HepG2 (cell line): ENCODE measurements at regions not wholly inside any gene's neighbourhood (a gene's known extent, or its start where the extent isn't known, plus 50 kb on each side); places are given as distances from the start of the nearest gene placed in this dataset.

Source experiments
- ATAC-seq: fragments of 200-7000 bp; cut with Tn5 transposase; 3 replicates; pipeline ENCODE4 v1.9.1; 2020; ENCODE audit warnings: mild to moderate bottlenecking, moderate library complexity
- BruUV-seq: library from RNA; stranded (reverse); fragments of 400-500 nt; replicated peaks from 2 replicates; lab custom pipeline; 2021; lab: Mats Ljungman, UMichigan
- CTCF ChIA-PET: fragments of 300-600 bp; formaldehyde crosslinking; extraction: SDS; loops from one replicate; lab custom pipeline; 2021; ENCODE audit warnings: low total read pairs, inconsistent platforms, low intra/inter-chr PET ratio; lab: Yijun Ruan, JAX
- POLR2A ChIA-PET: fragments of 350-600 bp; sonication (Branson Sonifier 250); formaldehyde crosslinking; loops from one replicate; lab custom pipeline; 2020; ENCODE audit warnings: antibody characterized with exemption, inconsistent platforms; lab: Yijun Ruan, JAX
- DNase-seq: peaks from one replicate; pipeline ENCODE4 v3.0.0-alpha.2; 2015; ENCODE audit warnings: low spot score
- FAIRE-seq: peaks from 3 replicates; lab custom pipeline; 2011; peaks lifted over from hg19 to GRCh38; lab: Jason Lieb, UNC
- H2AFZ ChIP-seq: one replicate; pipeline ENCODE4 v1.6.1; 2011; ENCODE audit warnings: low read length, inconsistent platforms
- H3K27ac ChIP-seq: fragments of 300-600 bp; 3 replicates; pipeline ENCODE4 v1.8.0; 2011; ENCODE audit warnings: mixed run types, mild to moderate bottlenecking, mixed read lengths, low read length, inconsistent platforms; ENCODE audit not compliant: insufficient read depth; ENCODE audit errors: extremely low read length
- H3K27me3 ChIP-seq, 2 experiments: fragments of 200-600 bp in 1 of 2; 2 replicates in 1 of 2; 3 replicates in 1 of 2; pipeline versions ENCODE4 v1.6.0 to v1.8.0; 2011; ENCODE audit warnings: low read length in 2 of 2, mild to moderate bottlenecking in 2 of 2, moderate library complexity in 2 of 2, inconsistent platforms in 1 of 2; ENCODE audit not compliant: insufficient read depth in 2 of 2, control insufficient read depth in 1 of 2
- H3K36me3 ChIP-seq, 2 experiments: fragments of 200-600 bp in 1 of 2; replicated peaks in 1 of 2; 2 replicates in 1 of 2; 3 replicates in 1 of 2; pipeline versions ENCODE4 v1.5.1 to v1.8.0; 2011; ENCODE audit warnings: low read length in 2 of 2, inconsistent platforms in 1 of 2; ENCODE audit not compliant: insufficient read depth in 2 of 2, control insufficient read depth in 1 of 2
- H3K4me1 ChIP-seq: 2 replicates; pipeline ENCODE4 v1.5.1; 2012; ENCODE audit warnings: low read length, inconsistent platforms; ENCODE audit not compliant: insufficient read depth
- H3K4me2 ChIP-seq: 2 replicates; pipeline ENCODE4 v1.6.0; 2011; ENCODE audit warnings: low read depth, low read length, inconsistent platforms
- H3K4me3 ChIP-seq, 3 experiments: fragments of 200-600 bp in 1 of 3; sonication (generic), shearing (Covaris generic) in 1 of 3; replicated peaks in 1 of 3; 2 replicates each; pipeline ENCODE4 v1.5.1; 2011 to 2016; ENCODE audit warnings: low read length in 3 of 3, inconsistent platforms in 2 of 3, low read depth in 2 of 3, mild to moderate bottlenecking in 2 of 3, control low read depth in 1 of 3, mixed read lengths in 1 of 3; ENCODE audit not compliant: insufficient read depth in 1 of 3
- H3K79me2 ChIP-seq: one replicate; pipeline ENCODE4 v1.6.1; 2011; ENCODE audit warnings: low read length, inconsistent platforms; ENCODE audit not compliant: insufficient read depth
- H3K9ac ChIP-seq: 2 replicates; pipeline ENCODE4 v1.6.0; 2011; ENCODE audit warnings: mild to moderate bottlenecking, low read depth, low read length, inconsistent platforms; ENCODE audit not compliant: insufficient read depth
- H3K9me3 ChIP-seq: 2 replicates; pipeline ENCODE4 v1.5.1; 2012; ENCODE audit warnings: mild to moderate bottlenecking, low read length
- H4K20me1 ChIP-seq: 2 replicates; pipeline ENCODE4 v1.6.0; 2011; ENCODE audit warnings: inconsistent platforms, mild to moderate bottlenecking, low read length, moderate library complexity; ENCODE audit not compliant: insufficient read depth
- ATAD3A ChIP-seq: sonication (generic); formaldehyde crosslinking; IDR thresholded peaks from 2 replicates; pipeline ENCODE4 v1.4.0; 2020; ENCODE audit warnings: missing genetic modification reagents
- BRCA1 ChIP-seq: sonication (generic); formaldehyde crosslinking; IDR thresholded peaks from 2 replicates; pipeline ENCODE4 v1.4.0; 2020; ENCODE audit warnings: missing genetic modification reagents
- CBX1 ChIP-seq: IDR thresholded peaks from one replicate; pipeline ENCODE4 v1.6.1; 2016; ENCODE audit warnings: antibody characterized with exemption, low read depth
- CBX5 ChIP-seq: sonication (generic); formaldehyde crosslinking; IDR thresholded peaks from 2 replicates; pipeline ENCODE4 v1.4.0; 2020; ENCODE audit warnings: missing genetic modification reagents, borderline replicate concordance
- CCAR2 ChIP-seq: fragments of 200-400 bp; formaldehyde crosslinking; optimal IDR thresholded peaks from 2 replicates; pipeline ENCODE3; 2018; ENCODE audit warnings: low read depth, mild to moderate bottlenecking, low read length, moderate library complexity
- E2F2 ChIP-seq: sonication (generic); formaldehyde crosslinking; IDR thresholded peaks from 2 replicates; pipeline ENCODE4 v1.4.0; 2020; ENCODE audit warnings: missing genetic modification reagents, borderline replicate concordance
- GLI4 ChIP-seq: sonication (generic); formaldehyde crosslinking; IDR thresholded peaks from 2 replicates; pipeline ENCODE4 v1.5.1; 2020; ENCODE audit warnings: missing genetic modification reagents, mild to moderate bottlenecking, moderate library complexity, borderline replicate concordance
- KDM6A ChIP-seq: IDR thresholded peaks from 2 replicates; pipeline ENCODE4 v1.6.1; 2016; ENCODE audit warnings: low read depth
- PHF8 ChIP-seq: sonication (generic); formaldehyde crosslinking; IDR thresholded peaks from 2 replicates; pipeline ENCODE4 v1.5.0; 2020; ENCODE audit warnings: missing genetic modification reagents
- SNAPC4 ChIP-seq: sonication (generic); formaldehyde crosslinking; IDR thresholded peaks from 2 replicates; pipeline ENCODE4 v1.4.0; 2020; ENCODE audit warnings: mild to moderate bottlenecking, missing genetic modification reagents
- SOX13 ChIP-seq, 3 experiments: fragments of 450-650 bp in 1 of 3; sonication (generic) in 1 of 3; formaldehyde crosslinking in 1 of 3; IDR thresholded peaks in 2 of 3; conservative IDR thresholded peaks in 1 of 3; 2 replicates each; pipeline versions ENCODE4 v1.5.0 to v1.6.1; 2016 to 2020; ENCODE audit warnings: antibody characterized with exemption in 1 of 3, mild to moderate bottlenecking in 1 of 3, missing compliant biosample characterization in 1 of 3, missing genetic modification reagents in 1 of 3, moderate library complexity in 1 of 3
- YEATS2 ChIP-seq: sonication (generic); formaldehyde crosslinking; IDR thresholded peaks from 2 replicates; pipeline ENCODE4 v1.4.0; 2020; ENCODE audit warnings: missing genetic modification reagents, borderline replicate concordance
- YY1 ChIP-seq: IDR thresholded peaks from 2 replicates; pipeline ENCODE4 v1.6.1; 2011; ENCODE audit warnings: low read length, low read depth, moderate library complexity, mild to moderate bottlenecking; ENCODE audit not compliant: insufficient read depth, insufficient replicate concordance
- ZC3H4 ChIP-seq: sonication (generic); formaldehyde crosslinking; IDR thresholded peaks from 2 replicates; pipeline ENCODE4 v1.4.0; 2020; ENCODE audit warnings: missing genetic modification reagents, borderline replicate concordance
- ZNF207 ChIP-seq: fragments of 450-650 bp; IDR thresholded peaks from 2 replicates; pipeline ENCODE4 v1.6.1; 2016; ENCODE audit warnings: antibody characterized with exemption, borderline replicate concordance
- ZNF232 ChIP-seq: sonication (generic); formaldehyde crosslinking; IDR thresholded peaks from 2 replicates; pipeline ENCODE4 v1.4.0; 2020; ENCODE audit warnings: missing genetic modification reagents, borderline replicate concordance
- ZNF24 ChIP-seq: fragments of 450-650 bp; IDR thresholded peaks from 2 replicates; pipeline ENCODE4 v1.6.1; 2017; ENCODE audit warnings: antibody characterized with exemption, mild to moderate bottlenecking
- ZNF432 ChIP-seq: sonication (generic); formaldehyde crosslinking; IDR thresholded peaks from 2 replicates; pipeline ENCODE4 v1.5.0; 2020; ENCODE audit warnings: missing genetic modification reagents, mild to moderate bottlenecking, borderline replicate concordance
- WGBS: methylation state at CpG from one replicate; pipeline ENCODE4 v1.1.6; 2017; ENCODE audit warnings: low lambda C conversion rate; 5-methylcytosine and 5-hydroxymethylcytosine counted together
- in situ Hi-C: cut with HindIII; loops from 2 replicates; pipeline ENCODE4 v1.10.0; 2017; ENCODE audit warnings: low pct_unique_long_range_greater_than_20kb; ENCODE audit not compliant: extremely low pct_ligation_motif_present
- intact Hi-C: fragments of 100-400 bp; cut with micrococcal nuclease; formaldehyde crosslinking; loops from one replicate; pipeline ENCODE4 v1.10.0; 2022; ENCODE audit not compliant: unreplicated experiment

- TF ChIP-seq SNAPC4 (CRISPR knock-in tag) = no peak
- no peak for TF ChIP-seq CCAR2
- TF ChIP-seq BRCA1 (CRISPR knock-in tag) = no peak
- TF ChIP-seq ZNF207 = 0 out of 2 replicates have a peak, but pooled peaks have one; percentile 56
Measured at GRCh38 chr3:127339016-127339415, 51.2 kb upstream of the PRR20G start (continued).

GRCh38 chr3:127337911-127338531, 50.2 kb upstream of the PRR20G start:
- Histone ChIP-seq H2AFZ (no peak overlapping the region), H3K79me2 (no peaks in the 10 kb centered on the region), H3K4me1 (peaks cover 8% of the 10 kb centered on the region), H4K20me1 (no peaks in the 10 kb centered on the region), H3K9ac (no peak overlapping the region), H3K4me3 (no peak overlapping the region), H3K36me3 (no peaks in the 10 kb centered on the region), H3K27ac (no peak overlapping the region), H3K27me3 (peaks cover 0 to 5% of the 10 kb centered on the region in 2 experiments; a peak in 1 of 5 replicates), H3K9me3 (no peaks in the 10 kb centered on the region; the same call in 1 of the 2 replicates), H3K4me2 (no peak overlapping the region)
- FAIRE-seq = no peak
- no peak for ATAC-seq
- ChIA-PET POLR2A (no interaction called here), CTCF (no interaction called here)
- BruUV-seq = no TSS peak
- in situ Hi-C loops (no loop called here), intact Hi-C loops (no loop called here)
- 54% methylated on average over 24 of the region's 52 CpGs for WGBS
- no peak for DNase-seq
- TF ChIP-seq ZC3H4 = no peak
- TF ChIP-seq ZNF24 = no peak
- no peak for TF ChIP-seq E2F2
- no peak for TF ChIP-seq PHF8 (CRISPR knock-in tag)
- TF ChIP-seq ZNF232 (CRISPR knock-in tag) = no peak
- no peak for TF ChIP-seq ZNF432 (CRISPR knock-in tag)
- no peak for TF ChIP-seq GLI4 (CRISPR knock-in tag)
- TF ChIP-seq CBX1 = no peak
- TF ChIP-seq SOX13 (IDR thresholded peaks at IDR 0.05) = no peak
- no peak for TF ChIP-seq SOX13 (CRISPR knock-in tag; conservative IDR thresholded peaks at IDR 0.05 in 1 of 2, IDR thresholded peaks at IDR 0.05 in 1 of 2)
- no peak for TF ChIP-seq YEATS2
- TF ChIP-seq KDM6A (CRISPR knock-in tag) = no peak
- TF ChIP-seq CBX5 (CRISPR knock-in tag) = no peak
- no peak for TF ChIP-seq ATAD3A (CRISPR knock-in tag)
- no peak for TF ChIP-seq YY1
